GM12878 (cell line): ENCODE measurements at regions not wholly inside any gene's neighbourhood (a gene's known extent, or its start where the extent isn't known, plus 50 kb on each side); places are given as distances from the start of the nearest gene placed in this dataset.

Source experiments
- ATAC-seq: fragments of 200-7000 bp; cut with Tn5 transposase; 3 replicates; pipeline ENCODE4 v1.9.1; 2020; ENCODE audit warnings: mild to moderate bottlenecking, moderate library complexity
- BruUV-seq: library from RNA; stranded (reverse); fragments of 400-500 nt; replicated peaks from 2 replicates; lab custom pipeline; 2021; lab: Mats Ljungman, UMichigan
- CTCF ChIA-PET: fragments of 300-600 bp; sonication (Branson Sonifier 250); formaldehyde crosslinking; extraction: SDS; loops from one replicate; lab custom pipeline; 2021; ENCODE audit warnings: inconsistent platforms; lab: Yijun Ruan, JAX
- POLR2A ChIA-PET: fragments of 350-600 bp; formaldehyde crosslinking; extraction: SDS; loops from one replicate; lab custom pipeline; 2021; ENCODE audit warnings: inconsistent platforms; lab: Charles Lee
- RAD21 ChIA-PET: fragments of 300-600 bp; sonication (Branson Sonifier 250); formaldehyde crosslinking; loops from one replicate; lab custom pipeline; 2023; ENCODE audit warnings: antibody characterized with exemption; ENCODE audit not compliant: unreplicated experiment; lab: Charles Lee
- SMC1A ChIA-PET: fragments of 300-600 bp; sonication (Branson Sonifier 250); formaldehyde crosslinking; loops from one replicate; lab custom pipeline; 2023; ENCODE audit not compliant: unreplicated experiment, uncharacterized antibody; lab: Charles Lee
- DNase-seq: peaks from one replicate; pipeline ENCODE4 v3.0.0-alpha.2; 2011; ENCODE audit warnings: low read depth, low spot score
- FAIRE-seq: peaks from 3 replicates; lab custom pipeline; 2011; peaks lifted over from hg19 to GRCh38; lab: Jason Lieb, UNC
- H2AFZ ChIP-seq: 2 replicates; pipeline ENCODE4 v1.6.0; 2011; ENCODE audit warnings: low read depth, low read length, control low read depth; ENCODE audit not compliant: control insufficient read depth
- H3K27ac ChIP-seq: 2 replicates; pipeline ENCODE4 v1.5.1; 2011; ENCODE audit warnings: control low read depth; ENCODE audit not compliant: control insufficient read depth, insufficient read depth
- H3K27me3 ChIP-seq, 2 experiments: replicated peaks in 1 of 2; 2 replicates each; pipeline versions ENCODE4 v1.6.0 to v1.6.1; 2011; ENCODE audit warnings: low read length in 1 of 2; ENCODE audit not compliant: control insufficient read depth in 2 of 2, insufficient read depth in 2 of 2
- H3K36me3 ChIP-seq, 2 experiments: 2 replicates each; pipeline ENCODE4 v1.5.1; 2011; ENCODE audit warnings: low read length in 1 of 2; ENCODE audit not compliant: control insufficient read depth in 2 of 2, insufficient read depth in 2 of 2
- H3K4me1 ChIP-seq: 2 replicates; pipeline ENCODE4 v1.6.1; 2011; ENCODE audit warnings: mild to moderate bottlenecking, low read length, moderate library complexity, mixed read lengths; ENCODE audit not compliant: control insufficient read depth, insufficient read depth
- H3K4me2 ChIP-seq: 2 replicates; pipeline ENCODE4 v1.6.0; 2011; ENCODE audit warnings: control low read depth; ENCODE audit not compliant: control insufficient read depth, insufficient read depth
- H3K4me3 ChIP-seq: fragments of 200-600 bp; sonication (generic); 2 replicates; pipeline ENCODE4 v1.5.1; 2016
- H3K79me2 ChIP-seq: 2 replicates; pipeline ENCODE4 v1.6.0; 2011; ENCODE audit warnings: low read length; ENCODE audit not compliant: control insufficient read depth, insufficient read depth
- H3K9ac ChIP-seq: 2 replicates; pipeline ENCODE4 v1.8.0; 2011; ENCODE audit warnings: low read length, control low read depth, mixed read lengths; ENCODE audit not compliant: control insufficient read depth, insufficient read depth
- H3K9me3 ChIP-seq: replicated peaks from 3 replicates; pipeline ENCODE4 v1.5.1; 2011; ENCODE audit warnings: mild to moderate bottlenecking, low read length; ENCODE audit not compliant: control insufficient read depth, insufficient read depth
- H4K20me1 ChIP-seq: 2 replicates; pipeline ENCODE4 v1.6.0; 2011; ENCODE audit not compliant: control insufficient read depth, insufficient read depth
- BRCA1 ChIP-seq: IDR thresholded peaks from 2 replicates; pipeline ENCODE4 v1.6.1; 2011; ENCODE audit warnings: low read depth, low read length, improper control_type of control experiment
- CBX3 ChIP-seq: fragments of 200-600 bp; sonication (generic); IDR thresholded peaks from 2 replicates; pipeline ENCODE4 v1.6.1; 2016; ENCODE audit warnings: low read depth, borderline replicate concordance
- DPF2 ChIP-seq: fragments of 450-650 bp; IDR thresholded peaks from 2 replicates; pipeline ENCODE4 v1.6.1; 2017; ENCODE audit warnings: mild to moderate bottlenecking
- MTA3 ChIP-seq: IDR thresholded peaks from 2 replicates; pipeline ENCODE4 v1.6.1; 2012; ENCODE audit warnings: low read length, inconsistent platforms, borderline replicate concordance
- NKRF ChIP-seq: fragments of 450-650 bp; conservative IDR thresholded peaks from 2 replicates; pipeline ENCODE4 v1.6.1; 2017; ENCODE audit warnings: mild to moderate bottlenecking, moderate library complexity
- POLR2AphosphoS2 ChIP-seq: IDR thresholded peaks from 2 replicates; pipeline ENCODE4 v1.6.1; 2011; ENCODE audit warnings: low read depth, mild to moderate bottlenecking, low read length, improper control_type of control experiment, moderate library complexity
- POU2F2 ChIP-seq: IDR thresholded peaks from 3 replicates; pipeline ENCODE4 v1.6.1; 2011; ENCODE audit warnings: low read depth, mild to moderate bottlenecking, low read length, borderline replicate concordance
- SPI1 ChIP-seq: IDR thresholded peaks from 2 replicates; pipeline ENCODE4 v1.6.1; 2011; ENCODE audit warnings: low read depth, mild to moderate bottlenecking, low read length, moderate library complexity, borderline replicate concordance; ENCODE audit not compliant: insufficient read depth
- TBL1XR1 ChIP-seq: IDR thresholded peaks from 2 replicates; pipeline ENCODE4 v1.6.1; 2012; ENCODE audit warnings: low read depth, low read length, improper control_type of control experiment
- ZNF274 ChIP-seq: IDR thresholded peaks from one replicate; pipeline ENCODE4 v1.8.0; 2011; ENCODE audit not compliant: insufficient read length, insufficient read depth
- WGBS: methylation state at CpG from one replicate; pipeline ENCODE4 v1.1.6; 2016; ENCODE audit warnings: low lambda C conversion rate; ENCODE audit not compliant: insufficient replicate concordance, insufficient coverage; ENCODE audit errors: missing lambda C conversion rate; 5-methylcytosine and 5-hydroxymethylcytosine counted together
- in situ Hi-C: fragments of 300-500 bp; cut with MboI; formaldehyde crosslinking; loops from 9 replicates; pipeline ENCODE4 v1.14.3; 2018; ENCODE audit warnings: mixed read lengths
- intact Hi-C: fragments of 100-400 bp; cut with micrococcal nuclease; formaldehyde crosslinking; loops from one replicate; pipeline ENCODE4 v1.14.2; 2022; ENCODE audit not compliant: unreplicated experiment

- H3K36me3 ChIP-seq, result no peaks in the 10 kb centered on the region
- H3K9ac ChIP-seq, result no peak overlapping the region
- TF ChIP-seq ZNF274 (no peak), POLR2AphosphoS2 (no peak), TBL1XR1 (no peak), POU2F2 (no peak), MTA3 (no peak), NKRF (no peak), SPI1 (no peak), BRCA1 (no peak), DPF2 (no peak), CBX3 (no peak)
- ATAC-seq (no peak), DNase-seq (no peak), FAIRE-seq (no peak)
- H3K4me3 ChIP-seq, result no peak overlapping the region
- H3K9me3 ChIP-seq, result no peaks in the 10 kb centered on the region
- H2AFZ ChIP-seq, result no peak overlapping the region
- BruUV-seq, result no TSS peak
- intact Hi-C loops, result no loop called here
- no peaks in the 10 kb centered on the region for H3K27me3 ChIP-seq
- WGBS, result 53% methylated on average over 14 of the region's 14 CpGs
- CTCF ChIA-PET, result no interaction called here
- no peaks in the 10 kb centered on the region for H4K20me1 ChIP-seq
- no peak overlapping the region for H3K4me2 ChIP-seq
- H3K4me1 ChIP-seq, result no peaks in the 10 kb centered on the region
- H3K27ac ChIP-seq, result no peak overlapping the region
- no peaks in the 10 kb centered on the region for H3K79me2 ChIP-seq
- in situ Hi-C loops, result no loop called here
- RAD21 ChIA-PET, result no interaction called here
- POLR2A ChIA-PET, result no interaction called here
- SMC1A ChIA-PET, result no interaction called here
Observed at GRCh38 chr19:29401712-29402421, 123.9 kb upstream of the VSTM2B start.
